OCI-LY3 (cell line): ENCODE measurements at regions not wholly inside any gene's neighbourhood (a gene's known extent, or its start where the extent isn't known, plus 50 kb on each side); places are given as distances from the start of the nearest gene placed in this dataset.

Experiments used
- CTCF ChIP-seq: fragments of 200-600, 300-600 bp; sonication (generic); IDR thresholded peaks from 2 replicates; pipeline ENCODE4 v1.5.1; 2014; ENCODE audit warnings: antibody characterized with exemption, low read length, low read depth
- EZH2phosphoT487 ChIP-seq: fragments of 200-600 bp; shearing (Covaris generic); IDR thresholded peaks from 2 replicates; pipeline ENCODE4 v1.6.1; 2018; ENCODE audit warnings: antibody characterized with exemption, mixed run types, low read depth

- no peak for TF ChIP-seq CTCF
- TF ChIP-seq EZH2phosphoT487: no peak
These were observed 122.0 kb downstream of the CT47B1 start for GRCh38 chrX:120753413-120754251.
